IMR-90 (cell line): ENCODE measurements at regions not wholly inside any gene's neighbourhood (a gene's known extent, or its start where the extent isn't known, plus 50 kb on each side); places are given as distances from the start of the nearest gene placed in this dataset.
"Not testable (repeated sequence)": the region's sequence is repeated elsewhere in the genome, so short reads cannot be mapped to it uniquely, and the experiment has no call there.

Experiments
- ATAC-seq: fragments of 200-7000 bp; cut with Tn5 transposase; 2 replicates; pipeline ENCODE4 v1.9.1; 2020; ENCODE audit warnings: low read depth, mild to moderate bottlenecking, moderate library complexity
- BruUV-seq: library from RNA; stranded (reverse); fragments of 400-500 nt; replicated peaks from 2 replicates; lab custom pipeline; 2021; lab: Mats Ljungman, UMichigan
- CTCF ChIA-PET: fragments of 300-600 bp; formaldehyde crosslinking; extraction: SDS; loops from one replicate; lab custom pipeline; 2021; ENCODE audit warnings: antibody characterized with exemption; lab: Yijun Ruan, JAX
- POLR2A ChIA-PET: fragments of 300-600 bp; sonication (Branson Sonifier 250); formaldehyde crosslinking; loops from one replicate; lab custom pipeline; 2022; ENCODE audit warnings: antibody characterized with exemption; ENCODE audit not compliant: unreplicated experiment; lab: Charles Lee
- DNase-seq: peaks from one replicate; pipeline ENCODE4 v3.0.0; 2013
- H2AFZ ChIP-seq: replicated peaks from 2 replicates; pipeline ENCODE3; 2013; ENCODE audit warnings: low read length, mild to moderate bottlenecking; ENCODE audit not compliant: poor library complexity
- H2AK5ac ChIP-seq: 2 replicates; pipeline ENCODE4 v1.6.1; 2013; ENCODE audit warnings: low read depth, low read length, inconsistent platforms
- H2AK9ac ChIP-seq: replicated peaks from 2 replicates; pipeline ENCODE3; 2013; ENCODE audit warnings: mild to moderate bottlenecking, low read depth, low read length, moderate library complexity; ENCODE audit not compliant: poor library complexity
- H2BK120ac ChIP-seq: 2 replicates; pipeline ENCODE4 v1.6.1; 2013; ENCODE audit warnings: low read depth, low read length, inconsistent platforms
- H2BK15ac ChIP-seq: 3 replicates; pipeline ENCODE4 v1.6.1; 2013; ENCODE audit warnings: low read depth, low read length, inconsistent platforms
- H2BK20ac ChIP-seq: 2 replicates; pipeline ENCODE4 v1.6.1; 2013; ENCODE audit warnings: low read depth, mild to moderate bottlenecking, inconsistent platforms, low read length, moderate library complexity
- H2BK5ac ChIP-seq: 2 replicates; pipeline ENCODE4 v1.6.1; 2013; ENCODE audit warnings: mild to moderate bottlenecking, low read depth, low read length, inconsistent platforms; ENCODE audit not compliant: poor library complexity, severe bottlenecking
- H3K14ac ChIP-seq: replicated peaks from 2 replicates; pipeline ENCODE4 v1.6.1; 2013; ENCODE audit warnings: low read depth, low read length, inconsistent platforms
- H3K18ac ChIP-seq: 2 replicates; pipeline ENCODE4 v1.6.1; 2013; ENCODE audit warnings: low read depth, low read length, control low read depth
- H3K23ac ChIP-seq: 2 replicates; pipeline ENCODE4 v1.6.1; 2013; ENCODE audit warnings: low read depth, low read length, inconsistent platforms
- H3K27ac ChIP-seq: 2 replicates; pipeline ENCODE4 v1.5.1; 2013; ENCODE audit warnings: mild to moderate bottlenecking, control low read depth, low read length; ENCODE audit not compliant: insufficient read depth
- H3K27me3 ChIP-seq: 2 replicates; pipeline ENCODE4 v1.6.1; 2013; ENCODE audit warnings: low read length; ENCODE audit not compliant: control insufficient read depth, insufficient read depth
- H3K36me3 ChIP-seq: 2 replicates; pipeline ENCODE4 v1.6.1; 2013; ENCODE audit warnings: low read length, mixed read lengths; ENCODE audit not compliant: control insufficient read depth, insufficient read depth
- H3K4ac ChIP-seq: 2 replicates; pipeline ENCODE4 v1.6.1; 2013; ENCODE audit warnings: low read depth, low read length, inconsistent platforms
- H3K4me1 ChIP-seq: 2 replicates; pipeline ENCODE4 v1.6.1; 2013; ENCODE audit warnings: low read length, mixed read lengths; ENCODE audit not compliant: control insufficient read depth, insufficient read depth
- H3K4me2 ChIP-seq: 2 replicates; pipeline ENCODE4 v1.6.1; 2013; ENCODE audit warnings: low read depth, mild to moderate bottlenecking, control low read depth, low read length, moderate library complexity
- H3K4me3 ChIP-seq: 2 replicates; pipeline ENCODE4 v1.5.1; 2013; ENCODE audit warnings: low read depth, mild to moderate bottlenecking, control low read depth, low read length, moderate library complexity; ENCODE audit not compliant: insufficient read depth
- H3K56ac ChIP-seq: 2 replicates; pipeline ENCODE4 v1.6.1; 2013; ENCODE audit warnings: low read length, inconsistent platforms; ENCODE audit not compliant: insufficient read depth; ENCODE audit errors: extremely low read depth
- H3K79me1 ChIP-seq, 2 experiments: 2 replicates each; pipeline ENCODE4 v1.6.1; 2013; ENCODE audit warnings: low read length in 2 of 2, inconsistent platforms in 1 of 2, low read depth in 1 of 2
- H3K9ac ChIP-seq: 2 replicates; pipeline ENCODE4 v1.6.1; 2013; ENCODE audit warnings: low read depth, low read length, control low read depth
- H3K9me1 ChIP-seq: 2 replicates; pipeline ENCODE4 v1.6.1; 2013; ENCODE audit warnings: low read length, inconsistent platforms; ENCODE audit not compliant: insufficient read depth
- H3K9me3 ChIP-seq: 2 replicates; pipeline ENCODE4 v1.6.1; 2013; ENCODE audit warnings: low read length; ENCODE audit not compliant: control insufficient read depth, insufficient read depth
- H4K20me1 ChIP-seq: 2 replicates; pipeline ENCODE4 v1.6.1; 2013; ENCODE audit warnings: low read length, inconsistent platforms; ENCODE audit not compliant: insufficient read depth
- H4K5ac ChIP-seq: 2 replicates; pipeline ENCODE4 v1.6.1; 2013; ENCODE audit warnings: mild to moderate bottlenecking, low read depth, low read length, control low read depth
- H4K8ac ChIP-seq, 2 experiments: 2 replicates each; pipeline ENCODE4 v1.6.1; 2013; ENCODE audit warnings: low read depth in 2 of 2, low read length in 2 of 2, control low read depth in 1 of 2, inconsistent platforms in 1 of 2
- H4K91ac ChIP-seq: 2 replicates; pipeline ENCODE4 v1.6.1; 2013; ENCODE audit warnings: low read depth, low read length, inconsistent platforms; ENCODE audit not compliant: insufficient read depth
- WGBS, 2 experiments: methylation state at CpG; one replicate each; pipeline versions ENCODE4 v1.1.5 to v1.1.7; 2013; ENCODE audit warnings: missing lambda C conversion rate in 2 of 2; ENCODE audit not compliant: insufficient read length in 1 of 2; ENCODE audit errors: extremely low coverage in 2 of 2; 5-methylcytosine and 5-hydroxymethylcytosine counted together
- dilution Hi-C: fragments of 300-500 bp; cut with HindIII; formaldehyde crosslinking; loops from one replicate; pipeline ENCODE4 v1.14.3; 2018; ENCODE audit warnings: low sequenced_read_pairs; ENCODE audit not compliant: unreplicated experiment
- in situ Hi-C: fragments of 300-500 bp; cut with MboI; formaldehyde crosslinking; loops from 3 replicates; pipeline ENCODE4 v1.14.3; 2019; ENCODE audit warnings: low sequenced_read_pairs, inconsistent platforms, mixed read lengths
- intact Hi-C: fragments of 100-400 bp; cut with micrococcal nuclease; formaldehyde crosslinking; loops from 2 replicates; pipeline ENCODE4 v1.10.0; 2022

GRCh38 chr22:15772337-15772736, 82.5 kb downstream of the POTEH start:
- H2BK15ac ChIP-seq, CTCF ChIA-PET, H3K9me1 ChIP-seq, H4K91ac ChIP-seq, H3K14ac ChIP-seq, H3K4me1 ChIP-seq, dilution Hi-C loops, H4K8ac ChIP-seq, H3K4ac ChIP-seq, BruUV-seq, H4K20me1 ChIP-seq, POLR2A ChIA-PET, H2BK20ac ChIP-seq, H2BK5ac ChIP-seq, intact Hi-C loops, H3K4me3 ChIP-seq, H3K27ac ChIP-seq, H3K56ac ChIP-seq, H3K36me3 ChIP-seq, H3K23ac ChIP-seq, H4K5ac ChIP-seq, H3K9me3 ChIP-seq, H2AK5ac ChIP-seq, H3K27me3 ChIP-seq, H3K9ac ChIP-seq, H3K4me2 ChIP-seq, H3K79me1 ChIP-seq, in situ Hi-C loops, H2BK120ac ChIP-seq, H3K18ac ChIP-seq, H2AK9ac ChIP-seq, H2AFZ ChIP-seq, ATAC-seq: not testable (repeated sequence)
- no CpG with 5 or more reads among the region's 3 CpGs for WGBS, 2 experiments
- DNase-seq = peak; percentile 0

- H2AK9ac ChIP-seq, H4K5ac ChIP-seq, H2AK5ac ChIP-seq, H3K18ac ChIP-seq, H3K36me3 ChIP-seq, ATAC-seq, H3K4me3 ChIP-seq, H2BK120ac ChIP-seq, intact Hi-C loops, H2BK20ac ChIP-seq, H3K9me3 ChIP-seq, H2BK15ac ChIP-seq, H4K20me1 ChIP-seq, H3K14ac ChIP-seq, dilution Hi-C loops, POLR2A ChIA-PET, H3K27me3 ChIP-seq, H3K23ac ChIP-seq, H3K9ac ChIP-seq, H2BK5ac ChIP-seq, H3K56ac ChIP-seq, CTCF ChIA-PET, H3K4ac ChIP-seq, H3K4me2 ChIP-seq, H3K79me1 ChIP-seq, H2AFZ ChIP-seq, H4K8ac ChIP-seq, H3K9me1 ChIP-seq, in situ Hi-C loops, H4K91ac ChIP-seq, H3K27ac ChIP-seq, H3K4me1 ChIP-seq, BruUV-seq: not testable (repeated sequence)
- peak; percentile 0 for DNase-seq
- WGBS, 2 experiments = 60% methylated on average over 1 of the region's 7 CpGs; no CpG with 5 or more reads in 1 of the 2 experiments
Measured at GRCh38 chr22:15775118-15775517, 85.3 kb downstream of the POTEH start.
